Mesothelial cell of epicardium (in vitro differentiated cells): ENCODE measurements at regions not wholly inside any gene's neighbourhood (a gene's known extent, or its start where the extent isn't known, plus 50 kb on each side); places are given as distances from the start of the nearest gene placed in this dataset.
"Not testable (repeated sequence)": the region's sequence is repeated elsewhere in the genome, so short reads cannot be mapped to it uniquely, and the experiment has no call there.

Source experiments
- DNase-seq, 2 experiments: peaks; one replicate each; pipeline ENCODE4 v3.0.0; 2021; ENCODE audit warnings: low spot score in 2 of 2; ENCODE audit not compliant: unreplicated experiment in 2 of 2
- H3K27ac Mint-ChIP-seq: 2 replicates; pipeline ENCODE4 v1.8.0; 2021; ENCODE audit warnings: mixed read lengths
- H3K27me3 Mint-ChIP-seq: 2 replicates; pipeline ENCODE4 v1.8.0; 2021; ENCODE audit warnings: low read depth, mixed read lengths
- H3K36me3 Mint-ChIP-seq: 2 replicates; pipeline ENCODE4 v1.8.0; 2021; ENCODE audit warnings: mixed read lengths
- H3K4me1 Mint-ChIP-seq: 2 replicates; pipeline ENCODE4 v1.8.0; 2021; ENCODE audit warnings: mixed read lengths
- H3K4me3 Mint-ChIP-seq: 2 replicates; pipeline ENCODE4 v1.8.0; 2021; ENCODE audit warnings: mild to moderate bottlenecking, moderate library complexity, mixed read lengths
- H3K9me3 Mint-ChIP-seq: 2 replicates; pipeline ENCODE4 v1.8.0; 2021; ENCODE audit warnings: mixed read lengths
- TF ChIP-seq, protein P1 (sequence below): fragments of 200-600 bp; sonication (generic); IDR thresholded peaks from one replicate; pipeline ENCODE4 v1.5.0; 2021; ENCODE audit warnings: antibody characterized with exemption; ENCODE audit not compliant: unreplicated experiment

DNA sequence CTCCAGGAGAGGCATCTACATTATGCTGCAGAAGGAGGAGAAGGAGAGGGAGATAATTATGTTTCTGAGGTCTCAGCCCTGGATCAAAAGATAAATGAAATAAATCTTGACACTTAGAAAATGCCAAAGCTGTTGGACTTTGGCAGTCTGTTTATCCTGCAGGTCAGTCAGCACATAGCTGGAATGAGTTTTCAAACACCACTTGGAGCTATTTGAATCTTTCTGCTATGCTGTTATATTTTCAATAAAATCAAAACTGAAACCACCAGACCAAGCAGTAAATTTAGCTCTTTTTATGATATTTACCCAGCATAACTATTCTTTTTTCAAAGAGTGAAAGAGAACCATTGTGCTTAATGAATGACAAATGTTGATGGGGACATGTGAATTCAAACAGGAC is 505.1 kb upstream of the ITGA1 start:
- TF ChIP-seq, protein P1, sequence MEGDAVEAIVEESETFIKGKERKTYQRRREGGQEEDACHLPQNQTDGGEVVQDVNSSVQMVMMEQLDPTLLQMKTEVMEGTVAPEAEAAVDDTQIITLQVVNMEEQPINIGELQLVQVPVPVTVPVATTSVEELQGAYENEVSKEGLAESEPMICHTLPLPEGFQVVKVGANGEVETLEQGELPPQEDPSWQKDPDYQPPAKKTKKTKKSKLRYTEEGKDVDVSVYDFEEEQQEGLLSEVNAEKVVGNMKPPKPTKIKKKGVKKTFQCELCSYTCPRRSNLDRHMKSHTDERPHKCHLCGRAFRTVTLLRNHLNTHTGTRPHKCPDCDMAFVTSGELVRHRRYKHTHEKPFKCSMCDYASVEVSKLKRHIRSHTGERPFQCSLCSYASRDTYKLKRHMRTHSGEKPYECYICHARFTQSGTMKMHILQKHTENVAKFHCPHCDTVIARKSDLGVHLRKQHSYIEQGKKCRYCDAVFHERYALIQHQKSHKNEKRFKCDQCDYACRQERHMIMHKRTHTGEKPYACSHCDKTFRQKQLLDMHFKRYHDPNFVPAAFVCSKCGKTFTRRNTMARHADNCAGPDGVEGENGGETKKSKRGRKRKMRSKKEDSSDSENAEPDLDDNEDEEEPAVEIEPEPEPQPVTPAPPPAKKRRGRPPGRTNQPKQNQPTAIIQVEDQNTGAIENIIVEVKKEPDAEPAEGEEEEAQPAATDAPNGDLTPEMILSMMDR, result no peak
- H3K4me1 Mint-ChIP-seq, result no peaks in the 10 kb centered on the region
- no peak for DNase-seq
- no peaks in the 10 kb centered on the region for H3K27me3 Mint-ChIP-seq
- no peaks in the 10 kb centered on the region for H3K36me3 Mint-ChIP-seq
- H3K4me3 Mint-ChIP-seq, result no peak overlapping the region
- no peak overlapping the region for H3K27ac Mint-ChIP-seq
- H3K9me3 Mint-ChIP-seq, result peaks cover 6% of the 10 kb centered on the region

DNA sequence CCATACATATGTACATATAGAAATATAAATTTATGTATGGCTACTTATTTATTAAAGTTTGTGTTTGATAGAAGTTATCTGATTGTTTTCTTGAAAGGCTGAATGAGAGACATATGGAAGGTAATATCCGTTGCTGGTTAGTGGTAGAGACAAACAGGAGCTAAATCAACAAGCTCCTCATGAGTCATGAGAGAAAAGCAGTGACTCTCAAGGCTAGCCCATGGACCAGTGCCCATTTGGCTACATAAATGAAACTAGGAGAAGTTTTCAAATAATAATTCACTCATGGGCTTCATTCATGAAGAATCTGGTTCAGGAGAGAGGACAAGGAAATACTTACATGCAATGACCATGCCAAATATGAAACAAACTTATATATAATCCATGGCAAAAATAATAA is 504.5 kb upstream of the ITGA1 start:
- H3K4me3 Mint-ChIP-seq, result no peak overlapping the region
- no peak for DNase-seq
- TF ChIP-seq, protein P1, result no peak
- H3K27ac Mint-ChIP-seq, result no peak overlapping the region
- no peaks in the 10 kb centered on the region for H3K27me3 Mint-ChIP-seq
- no peaks in the 10 kb centered on the region for H3K4me1 Mint-ChIP-seq
- H3K36me3 Mint-ChIP-seq, result no peaks in the 10 kb centered on the region
- H3K9me3 Mint-ChIP-seq, result peaks cover 6% of the 10 kb centered on the region

DNA sequence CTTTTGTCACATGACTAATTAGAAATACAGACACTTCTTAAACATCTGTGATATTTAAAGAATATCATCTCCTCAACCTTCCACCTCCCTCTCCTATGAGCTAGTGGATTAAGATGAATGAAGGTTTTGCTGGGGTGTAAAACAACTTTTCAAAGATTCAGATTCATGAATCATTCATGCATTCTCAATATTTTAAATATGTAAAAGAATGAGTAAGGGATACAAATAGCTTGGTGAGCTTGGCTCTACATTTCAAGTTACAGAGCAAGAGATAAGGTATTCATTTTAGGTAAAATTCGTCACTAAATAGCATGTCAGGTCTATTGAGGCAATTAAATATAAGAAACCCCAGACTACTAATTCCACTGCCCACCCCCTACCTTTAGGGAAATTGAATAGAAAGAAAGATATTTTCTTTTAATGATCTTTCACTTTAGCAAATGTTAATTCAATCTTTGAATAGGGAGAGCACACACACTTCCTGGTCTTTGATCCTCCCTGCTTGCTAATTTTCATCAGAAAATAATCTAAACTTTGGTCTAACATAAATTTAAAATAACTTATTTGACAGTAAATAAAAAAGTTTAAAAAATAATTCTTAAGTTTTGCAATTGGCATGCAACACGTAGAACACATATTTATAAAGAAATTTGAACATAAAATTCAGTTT is 486.9 kb upstream of the ITGA1 start:
- TF ChIP-seq, protein P1, result no peak
- no peak overlapping the region for H3K4me3 Mint-ChIP-seq
- no peak overlapping the region for H3K27ac Mint-ChIP-seq
- H3K4me1 Mint-ChIP-seq, result peaks cover 1% of the 10 kb centered on the region
- DNase-seq, result no peak
- no peaks in the 10 kb centered on the region for H3K27me3 Mint-ChIP-seq
- H3K36me3 Mint-ChIP-seq, result peaks cover 4% of the 10 kb centered on the region
- H3K9me3 Mint-ChIP-seq, result peaks cover 33% of the 10 kb centered on the region

DNA sequence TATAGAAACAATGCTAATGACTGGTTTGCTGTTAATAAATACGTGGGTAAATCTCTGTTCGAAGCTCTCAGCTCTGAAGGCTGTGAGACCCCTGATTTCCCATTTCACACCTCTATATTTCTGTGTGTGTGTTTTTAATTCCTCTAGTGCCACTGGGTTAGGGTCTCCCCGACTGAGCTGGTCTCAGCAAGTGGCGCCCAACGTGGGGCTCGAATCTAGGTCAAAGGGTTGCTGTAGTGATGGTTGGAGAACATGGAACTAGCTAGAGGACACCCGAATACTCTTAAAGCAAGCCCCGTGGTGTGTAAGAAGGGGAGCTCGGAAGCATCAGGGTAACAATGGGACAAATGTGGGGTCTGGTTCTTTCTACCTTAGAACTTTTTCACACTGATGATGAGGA is 482.9 kb upstream of the ITGA1 start:
- H3K9me3 Mint-ChIP-seq, result peaks cover 50% of the 10 kb centered on the region
- DNase-seq, H3K36me3 Mint-ChIP-seq, H3K27me3 Mint-ChIP-seq, H3K27ac Mint-ChIP-seq, H3K4me1 Mint-ChIP-seq, H3K4me3 Mint-ChIP-seq: not testable (repeated sequence)

DNA sequence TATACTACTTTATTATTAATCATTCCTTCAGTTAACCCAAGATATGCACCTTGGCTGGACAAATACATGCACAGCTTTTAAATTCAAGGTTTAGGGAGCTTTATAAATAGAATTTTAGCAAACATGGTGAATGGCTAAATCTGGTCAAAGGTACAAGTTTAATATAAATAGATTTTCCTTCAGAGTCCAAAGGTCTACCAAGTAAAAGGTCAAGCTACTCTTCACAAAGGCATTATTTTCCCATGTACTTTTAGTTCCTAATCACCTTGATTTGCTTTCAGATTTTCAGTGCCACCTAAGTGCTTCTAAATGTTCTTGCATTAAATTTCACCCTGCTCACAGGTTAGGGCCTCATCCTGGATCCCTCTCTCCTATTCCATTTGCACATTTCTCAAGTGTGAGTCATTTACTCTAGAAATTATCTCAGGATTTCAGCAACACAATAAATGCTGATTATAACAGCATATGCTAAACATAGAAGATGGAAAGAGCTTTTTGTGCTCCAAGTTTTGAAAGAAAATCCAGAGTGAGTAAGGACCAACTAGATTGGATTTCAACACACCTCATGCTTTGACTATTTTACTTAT is 459.4 kb upstream of the ITGA1 start:
- Mint-ChIP-seq H3K27ac (peak overlapping the region; percentile 27), H3K4me3 (no peak overlapping the region), H3K36me3 (peaks cover 9% of the 10 kb centered on the region), H3K4me1 (peaks cover 33% of the 10 kb centered on the region), H3K27me3 (no peaks in the 10 kb centered on the region), H3K9me3 (peaks cover 12% of the 10 kb centered on the region)
- no peak for DNase-seq
- TF ChIP-seq, protein P1, result no peak

DNA sequence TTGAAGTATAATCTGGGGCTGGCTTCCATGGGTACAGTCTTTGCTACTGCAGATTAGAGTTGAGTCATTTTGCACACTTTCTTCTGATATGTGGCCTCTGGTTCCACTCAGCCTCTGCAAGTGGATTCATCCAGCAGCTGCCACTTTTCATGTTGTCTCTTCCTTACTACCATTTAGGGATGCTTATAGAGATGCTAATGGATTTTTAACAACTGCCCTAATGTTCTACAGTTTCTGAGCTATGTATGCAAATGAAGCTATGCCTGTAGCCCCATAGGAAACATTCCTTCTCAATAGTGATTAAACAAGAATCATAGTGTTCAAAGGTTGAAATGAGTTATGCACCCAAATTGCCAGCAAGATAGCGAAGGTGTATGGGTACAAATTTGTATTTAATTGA is 456.0 kb upstream of the ITGA1 start:
- TF ChIP-seq, protein P1, result no peak
- H3K9me3 Mint-ChIP-seq, result peaks cover 20% of the 10 kb centered on the region
- H3K4me1 Mint-ChIP-seq, result peaks cover 22% of the 10 kb centered on the region
- no peak overlapping the region for H3K27ac Mint-ChIP-seq
- peaks cover 22% of the 10 kb centered on the region for H3K36me3 Mint-ChIP-seq
- no peak for DNase-seq
- H3K27me3 Mint-ChIP-seq, result no peaks in the 10 kb centered on the region
- H3K4me3 Mint-ChIP-seq, result no peak overlapping the region
